ENCODE measurements at regions not wholly inside any gene's neighbourhood (a gene's known extent, or its start where the extent isn't known, plus 50 kb on each side); places are given as distances from the start of the nearest gene placed in this dataset.

DNA sequence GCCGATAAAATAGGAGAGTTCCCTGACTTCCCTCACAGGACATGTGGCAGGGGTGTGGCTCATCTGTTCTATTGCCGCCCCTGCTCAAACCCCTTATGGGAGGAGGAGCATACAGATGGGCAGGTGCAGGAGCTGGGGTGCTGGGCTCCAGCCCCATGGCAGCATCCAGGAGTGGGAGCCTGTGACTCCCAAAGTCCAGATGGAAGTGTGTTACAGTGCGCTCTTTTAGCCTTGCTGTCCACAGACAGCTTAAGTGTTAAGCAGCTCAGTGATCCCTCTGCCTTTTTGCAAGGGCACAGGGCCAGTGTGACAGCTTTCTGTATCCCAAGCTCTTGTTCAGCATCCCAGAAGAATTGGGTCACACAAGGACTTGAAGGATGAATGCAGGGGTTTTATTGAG is 212.3 kb upstream of the MYLIP start (continued):
- TF ChIP-seq MAX (IDR thresholded peaks at IDR 0.05), result no peak

GRCh38 chr6:15915508-15916178 is 213.2 kb upstream of the MYLIP start:
- Histone ChIP-seq H3K9me2 (ENCODE audit: insufficient read depth) (no peaks in the 10 kb centered on the region), H4K20me1 (ENCODE audit: insufficient read depth) (no peaks in the 10 kb centered on the region), H3K27ac (ENCODE audit: low read depth, low read length) (no peak overlapping the region), H3K4me2 (ENCODE audit: low read length) (no peak overlapping the region), H3K4me3 (replicated peaks in 1 of 2; ENCODE audit: low read depth in 1 of 2, low read length in 2 of 2) (no peak overlapping the region), H3K27me3 (ENCODE audit: insufficient read depth, low read length) (no peaks in the 10 kb centered on the region), H3K9me3 (ENCODE audit: control insufficient read depth in 1 of 2, insufficient read depth in 1 of 2, low read depth in 1 of 2, low read length in 2 of 2) (no peaks in the 10 kb centered on the region), H3K79me2 (ENCODE audit: insufficient read depth, low read length) (no peaks in the 10 kb centered on the region), H3K9ac (ENCODE audit: low read length) (no peak overlapping the region), H2AFZ (ENCODE audit: low read depth, low read length, poor library complexity, severe bottlenecking) (no peak overlapping the region), H3K36me3 (ENCODE audit: control insufficient read depth in 1 of 2, insufficient read depth in 2 of 2, low read length in 2 of 2) (no peaks in the 10 kb centered on the region), H3K4me1 (ENCODE audit: control insufficient read depth in 1 of 2, insufficient read depth in 2 of 2, low read length in 2 of 2) (no peaks in the 10 kb centered on the region)
- intact Hi-C loops (cut with micrococcal nuclease), result no loop called here
- ChIA-PET CTCF (no interaction called here), RAD21 (ENCODE audit: low non-redundant PET in 1 of 2, low total read pairs in 2 of 2, uncharacterized antibody in 2 of 2, unreplicated experiment in 2 of 2) (no interaction called here), POLR2A (no interaction called here)
- no TSS peak for BruUV-seq (replicated peaks)
- TF ChIP-seq, protein P1, sequence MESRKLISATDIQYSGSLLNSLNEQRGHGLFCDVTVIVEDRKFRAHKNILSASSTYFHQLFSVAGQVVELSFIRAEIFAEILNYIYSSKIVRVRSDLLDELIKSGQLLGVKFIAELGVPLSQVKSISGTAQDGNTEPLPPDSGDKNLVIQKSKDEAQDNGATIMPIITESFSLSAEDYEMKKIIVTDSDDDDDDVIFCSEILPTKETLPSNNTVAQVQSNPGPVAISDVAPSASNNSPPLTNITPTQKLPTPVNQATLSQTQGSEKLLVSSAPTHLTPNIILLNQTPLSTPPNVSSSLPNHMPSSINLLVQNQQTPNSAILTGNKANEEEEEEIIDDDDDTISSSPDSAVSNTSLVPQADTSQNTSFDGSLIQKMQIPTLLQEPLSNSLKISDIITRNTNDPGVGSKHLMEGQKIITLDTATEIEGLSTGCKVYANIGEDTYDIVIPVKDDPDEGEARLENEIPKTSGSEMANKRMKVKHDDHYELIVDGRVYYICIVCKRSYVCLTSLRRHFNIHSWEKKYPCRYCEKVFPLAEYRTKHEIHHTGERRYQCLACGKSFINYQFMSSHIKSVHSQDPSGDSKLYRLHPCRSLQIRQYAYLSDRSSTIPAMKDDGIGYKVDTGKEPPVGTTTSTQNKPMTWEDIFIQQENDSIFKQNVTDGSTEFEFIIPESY (IDR thresholded peaks at IDR 0.05; ENCODE audit: extremely low read depth, insufficient replicate concordance, low read length), result no peak
- TF ChIP-seq EZH2 (IDR thresholded peaks at IDR 0.05), result no peak
- TF ChIP-seq MAX (IDR thresholded peaks at IDR 0.05), result no peak
- no peak for TF ChIP-seq EGR1 (IDR thresholded peaks at IDR 0.05; ENCODE audit: low read depth)
- no peak for TF ChIP-seq SRF (IDR thresholded peaks at IDR 0.05; ENCODE audit: low read depth)
- no peak for TF ChIP-seq FOSL1 (IDR thresholded peaks at IDR 0.05; ENCODE audit: low read depth)
- no peak for TF ChIP-seq ZNF274 (IDR thresholded peaks at IDR 0.05; ENCODE audit: low read depth, low read length)
- DNase-seq (ENCODE audit: low read depth, low spot score) (no peak), ATAC-seq (no peak)
